ENCODE measurements at regions not wholly inside any gene's neighbourhood (a gene's known extent, or its start where the extent isn't known, plus 50 kb on each side); places are given as distances from the start of the nearest gene placed in this dataset.

DNA sequence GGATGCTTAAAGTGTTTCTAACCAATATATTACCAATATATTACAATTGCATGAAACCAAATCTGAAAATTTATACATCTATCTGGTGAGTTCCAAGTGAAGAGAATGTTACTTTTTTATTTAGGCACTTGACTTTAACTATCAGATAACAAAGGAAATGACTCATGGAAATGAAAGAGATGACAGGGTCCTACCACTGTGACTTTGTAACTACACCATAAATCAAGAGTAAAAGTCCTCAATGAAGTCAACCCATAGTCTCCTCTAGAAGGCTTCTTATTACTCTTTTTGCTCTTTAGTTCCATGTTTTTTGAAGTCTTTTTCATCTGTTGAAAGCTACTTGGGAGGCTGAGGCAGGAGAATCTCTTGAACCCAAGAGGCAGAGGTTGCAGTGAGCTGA, 545.0 kb upstream of the PIK3C3 start:
- TF ChIP-seq, protein P1, sequence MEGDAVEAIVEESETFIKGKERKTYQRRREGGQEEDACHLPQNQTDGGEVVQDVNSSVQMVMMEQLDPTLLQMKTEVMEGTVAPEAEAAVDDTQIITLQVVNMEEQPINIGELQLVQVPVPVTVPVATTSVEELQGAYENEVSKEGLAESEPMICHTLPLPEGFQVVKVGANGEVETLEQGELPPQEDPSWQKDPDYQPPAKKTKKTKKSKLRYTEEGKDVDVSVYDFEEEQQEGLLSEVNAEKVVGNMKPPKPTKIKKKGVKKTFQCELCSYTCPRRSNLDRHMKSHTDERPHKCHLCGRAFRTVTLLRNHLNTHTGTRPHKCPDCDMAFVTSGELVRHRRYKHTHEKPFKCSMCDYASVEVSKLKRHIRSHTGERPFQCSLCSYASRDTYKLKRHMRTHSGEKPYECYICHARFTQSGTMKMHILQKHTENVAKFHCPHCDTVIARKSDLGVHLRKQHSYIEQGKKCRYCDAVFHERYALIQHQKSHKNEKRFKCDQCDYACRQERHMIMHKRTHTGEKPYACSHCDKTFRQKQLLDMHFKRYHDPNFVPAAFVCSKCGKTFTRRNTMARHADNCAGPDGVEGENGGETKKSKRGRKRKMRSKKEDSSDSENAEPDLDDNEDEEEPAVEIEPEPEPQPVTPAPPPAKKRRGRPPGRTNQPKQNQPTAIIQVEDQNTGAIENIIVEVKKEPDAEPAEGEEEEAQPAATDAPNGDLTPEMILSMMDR (conservative IDR thresholded peaks at IDR 0.05; ENCODE audit: low read length), result no peak
- no peak for TF ChIP-seq EZH2phosphoT487 (IDR thresholded peaks at IDR 0.05; ENCODE audit: borderline replicate concordance, low read depth, low read length)
